EL (cell line): ENCODE measurements at regions not wholly inside any gene's neighbourhood (a gene's known extent, or its start where the extent isn't known, plus 50 kb on each side); places are given as distances from the start of the nearest gene placed in this dataset.
A peak's percentile ranks its signal among the peaks of the same experiment; 100 is the strongest.

Experiments
- DNase-seq: peaks from one replicate; pipeline ENCODE4 v3.0.0-alpha.2; 2016

DNA sequence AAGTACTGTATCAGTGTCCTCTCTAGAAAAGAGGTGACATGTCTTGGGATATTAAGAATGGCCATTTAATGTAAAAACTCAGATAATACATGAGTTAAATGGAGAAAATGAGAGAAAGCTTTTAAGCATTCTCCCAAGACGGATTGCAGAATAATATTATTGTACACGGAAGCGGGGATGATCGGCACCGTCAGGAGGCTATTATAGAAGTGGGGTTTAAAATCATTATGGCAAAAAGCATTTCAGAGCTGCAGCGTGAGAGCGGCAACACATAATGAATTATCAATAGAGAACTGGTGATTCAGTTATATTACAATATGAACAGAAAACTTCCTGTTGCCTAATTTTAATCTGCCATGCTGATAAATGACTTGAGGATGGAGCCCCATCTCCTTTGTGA, 261.7 kb upstream of the IRX3 start:
- no peak for DNase-seq

- no peak for DNase-seq
Measured at GRCh38 chr16:54547052-54547451, 260.5 kb upstream of the IRX3 start.

DNA sequence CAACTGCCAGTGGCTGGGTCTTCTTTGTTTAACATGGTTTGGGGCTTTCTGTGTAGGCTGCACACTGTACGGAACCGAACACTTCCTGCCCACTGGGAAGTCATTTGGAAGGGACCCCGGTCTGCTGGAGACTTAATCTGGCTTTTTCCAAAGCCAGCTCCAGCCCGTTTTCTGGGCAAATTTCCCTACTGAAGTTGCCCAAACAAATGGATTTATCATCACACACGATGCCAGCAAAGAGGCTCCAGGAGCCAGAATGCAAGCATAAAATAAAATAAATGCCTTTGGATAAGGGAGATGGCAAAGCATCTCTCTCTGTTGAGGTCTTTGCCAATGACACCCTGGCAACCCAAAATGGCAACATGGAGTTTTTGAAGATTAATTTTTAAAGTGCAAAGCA, 259.9 kb upstream of the IRX3 start:
- no peak for DNase-seq

DNA sequence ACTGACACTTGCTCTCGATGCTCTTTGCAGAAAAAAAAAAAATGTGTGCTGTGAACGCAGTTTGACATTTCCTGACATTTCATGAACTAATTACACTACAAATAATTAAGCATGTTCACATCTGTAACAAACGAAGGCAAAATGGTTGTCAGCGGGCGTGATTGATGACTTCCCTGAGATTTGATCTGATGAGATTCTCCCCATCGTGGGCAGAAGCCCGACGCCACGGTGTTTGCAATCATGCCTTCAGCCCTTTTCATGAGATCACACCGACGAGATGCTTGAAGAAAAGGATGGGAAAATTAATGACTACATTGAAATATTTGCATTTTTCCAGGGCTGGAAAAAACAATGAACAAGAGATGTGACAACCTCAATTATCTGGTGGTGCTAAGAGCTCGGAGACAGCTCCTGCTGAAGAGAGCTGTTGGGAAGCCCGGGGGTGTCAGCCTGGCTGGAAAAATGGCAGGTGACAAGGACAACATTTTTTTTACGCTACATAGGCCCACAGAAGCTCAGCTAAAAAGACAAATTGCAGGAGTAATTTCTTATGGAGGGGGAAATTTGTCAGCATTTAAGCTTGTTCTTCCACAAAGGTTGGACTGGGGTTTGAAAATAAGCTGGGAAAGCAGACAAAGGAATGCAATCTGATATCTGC, 259.4 kb upstream of the IRX3 start:
- DNase-seq: no peak

- DNase-seq: no peak
Measured at GRCh38 chr16:54544553-54545180, 258.1 kb upstream of the IRX3 start.

- no peak for DNase-seq
Measured at GRCh38 chr16:54542805-54543505, 256.4 kb upstream of the IRX3 start.

- no peak for DNase-seq
Measured at GRCh38 chr16:54540525-54541180, 254.1 kb upstream of the IRX3 start.

- DNase-seq: no peak
Measured at GRCh38 chr16:54538276-54538675, 251.7 kb upstream of the IRX3 start.

DNA sequence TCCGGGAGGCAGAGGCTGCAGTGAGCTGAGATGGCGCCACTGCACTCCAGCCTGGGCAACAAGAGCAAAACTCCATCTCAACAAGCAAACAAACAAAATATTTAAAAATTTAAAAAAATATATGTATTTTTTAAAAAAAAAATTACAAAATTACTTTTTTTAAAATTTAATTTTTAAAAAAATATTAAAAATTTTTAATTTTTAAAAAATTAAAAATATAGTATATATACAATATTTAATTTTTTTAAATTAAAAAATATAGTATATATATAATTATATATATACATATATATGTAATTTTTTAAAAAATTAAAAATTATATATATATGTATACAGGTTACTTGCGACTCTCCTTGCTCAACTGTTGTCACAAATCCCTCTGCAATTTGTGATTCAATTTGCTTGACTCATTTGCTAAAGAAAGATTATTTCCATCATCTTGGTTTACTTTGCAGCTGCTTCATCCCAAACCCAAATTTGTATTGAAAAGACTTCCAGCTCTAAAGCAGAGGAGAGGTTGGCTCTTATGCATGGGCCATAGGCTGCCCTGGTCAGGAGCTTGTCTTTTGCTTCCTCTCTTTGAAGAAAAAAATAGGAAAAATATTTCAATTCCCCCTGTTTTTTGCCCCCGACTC, 247.4 kb upstream of the IRX3 start:
- DNase-seq: no peak

- DNase-seq: peak; percentile 52
Measured at GRCh38 chr16:54526916-54527315, 240.3 kb upstream of the IRX3 start.

- no peak for DNase-seq
Measured at GRCh38 chr16:54526087-54526486, 239.5 kb upstream of the IRX3 start.

DNA sequence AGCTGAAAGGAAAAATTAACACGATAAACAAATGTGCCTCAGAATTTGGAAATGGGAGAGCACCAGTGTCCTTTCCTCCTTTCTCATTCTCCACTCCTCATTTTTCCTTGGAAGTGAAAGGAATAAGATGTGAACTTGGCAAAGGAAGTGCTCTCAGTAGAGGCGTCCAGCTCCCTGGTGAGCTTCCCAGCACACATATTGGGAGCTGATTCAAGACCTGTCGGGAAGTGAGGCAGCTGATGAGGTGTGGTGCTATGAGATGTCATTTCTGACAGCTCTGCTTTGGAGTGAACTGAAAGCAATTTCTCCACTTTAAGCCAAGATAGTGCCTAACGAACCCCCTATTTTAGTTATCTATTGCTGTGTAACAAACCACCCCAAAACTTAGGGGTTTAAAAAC, 238.5 kb upstream of the IRX3 start:
- DNase-seq: no peak

DNA sequence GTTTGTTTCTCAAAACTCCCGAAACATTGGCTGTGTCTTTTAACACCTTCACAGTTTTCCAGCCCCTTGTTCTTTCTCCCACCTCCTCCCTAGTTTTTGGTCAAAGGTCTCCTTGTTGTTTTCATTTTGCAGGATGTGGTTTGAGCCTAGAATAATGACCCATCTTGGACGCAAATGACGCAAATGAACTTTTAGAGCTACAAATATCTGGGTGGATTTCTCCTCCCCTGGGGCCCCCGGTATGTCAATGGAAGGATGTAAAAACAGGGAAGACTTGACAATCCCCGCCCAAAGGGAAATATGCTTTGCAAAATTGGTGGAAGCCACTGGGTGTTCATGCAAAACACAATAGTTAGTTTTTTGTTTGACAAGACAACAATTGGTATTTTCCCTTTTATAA, 236.0 kb upstream of the IRX3 start:
- no peak for DNase-seq

GRCh38 chr16:54521327-54521726, 234.7 kb upstream of the IRX3 start:
- DNase-seq: no peak

DNA sequence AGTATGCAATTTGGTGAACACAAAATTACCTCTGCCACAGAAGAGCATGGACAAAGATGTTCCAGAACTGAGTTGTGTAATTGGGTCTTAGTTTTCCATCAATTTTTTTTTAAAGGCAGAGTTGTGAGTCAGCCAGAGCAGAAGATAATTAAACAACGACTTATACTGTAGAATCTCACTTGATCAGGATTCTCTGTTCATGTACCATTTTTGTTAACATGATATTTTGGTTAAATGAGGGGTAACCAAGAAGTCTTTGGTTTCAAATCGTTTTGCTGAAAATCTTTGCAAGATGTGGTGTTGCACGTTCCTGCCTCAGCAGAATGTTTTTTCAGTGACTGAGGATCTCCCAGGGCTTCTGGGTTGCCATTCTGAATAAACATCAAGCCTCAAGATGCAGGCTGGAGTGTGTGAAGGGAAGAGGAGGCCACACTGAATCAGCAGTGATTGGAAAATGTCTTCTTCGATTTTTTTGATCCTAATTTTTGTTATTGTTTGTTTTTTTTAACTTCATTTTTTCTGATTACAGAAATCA, 232.6 kb upstream of the IRX3 start:
- DNase-seq: no peak

DNA sequence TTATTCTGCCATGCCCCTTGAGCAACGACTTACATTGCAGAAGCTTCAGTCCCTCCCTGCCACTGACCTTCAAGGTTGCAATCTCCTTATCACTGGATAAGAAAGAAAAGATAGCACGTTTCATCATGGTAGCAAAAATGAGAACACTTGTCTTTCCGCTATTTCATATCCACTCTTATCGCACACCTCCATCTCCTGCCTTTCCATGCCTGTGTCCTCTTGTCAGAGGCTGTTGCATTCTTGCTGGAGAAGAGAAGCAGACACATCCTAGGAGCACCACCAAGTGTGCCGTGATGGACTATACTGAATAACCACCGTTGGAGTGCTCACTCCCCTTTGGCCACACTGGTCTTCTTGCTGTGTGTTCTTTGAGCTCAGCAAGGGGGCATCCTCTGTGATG, 230.6 kb upstream of the IRX3 start:
- no peak for DNase-seq

DNA sequence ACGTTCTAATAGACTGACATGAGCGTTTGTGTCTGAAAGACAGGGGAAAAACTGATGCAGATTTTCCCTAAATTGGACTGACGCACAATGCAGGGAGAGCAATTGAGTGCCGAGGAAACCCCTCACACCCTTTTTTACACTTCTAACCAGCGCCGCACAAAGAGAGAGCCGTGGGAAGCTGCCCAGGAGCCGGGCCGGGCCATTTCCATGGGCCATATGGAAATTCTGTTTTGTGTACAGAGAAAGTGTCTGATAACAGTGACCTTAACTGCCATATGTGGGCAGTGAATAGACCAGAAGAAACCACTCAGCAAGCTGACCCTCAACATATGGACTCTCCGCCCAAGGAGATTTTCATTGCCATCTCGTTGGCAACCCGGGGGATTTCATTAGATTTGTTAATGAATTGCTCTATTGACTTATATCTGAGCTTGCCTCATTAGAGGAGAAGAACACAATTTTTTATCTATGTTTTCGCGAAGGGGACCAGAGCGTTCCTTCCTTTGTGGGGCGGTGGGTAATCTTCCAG, 225.9 kb upstream of the IRX3 start:
- DNase-seq: no peak

DNA sequence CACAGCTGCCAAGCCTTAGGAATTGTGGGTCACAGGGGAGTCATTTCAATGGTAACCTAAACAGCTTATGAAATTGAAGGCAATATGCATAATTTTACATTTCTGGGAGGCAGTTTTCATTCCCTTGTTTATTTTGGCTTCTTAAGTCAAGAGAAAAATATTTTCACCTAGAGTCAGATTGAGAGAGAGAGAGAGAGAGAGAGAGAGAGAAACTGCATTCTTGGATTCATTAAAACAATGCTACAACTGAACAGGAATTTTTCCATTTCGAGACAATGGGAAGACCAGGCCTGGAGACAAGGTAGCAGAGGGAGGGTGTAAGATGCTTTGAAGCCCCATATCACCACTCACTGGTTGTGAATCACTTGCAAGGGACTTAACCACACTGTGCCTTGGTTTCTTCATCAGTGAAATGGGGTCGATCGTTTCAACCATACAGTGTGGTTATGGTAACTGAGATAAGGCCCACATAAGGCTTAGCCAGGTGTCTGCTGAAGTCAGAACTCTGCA, 224.7 kb upstream of the IRX3 start:
- peak; percentile 23 for DNase-seq

DNA sequence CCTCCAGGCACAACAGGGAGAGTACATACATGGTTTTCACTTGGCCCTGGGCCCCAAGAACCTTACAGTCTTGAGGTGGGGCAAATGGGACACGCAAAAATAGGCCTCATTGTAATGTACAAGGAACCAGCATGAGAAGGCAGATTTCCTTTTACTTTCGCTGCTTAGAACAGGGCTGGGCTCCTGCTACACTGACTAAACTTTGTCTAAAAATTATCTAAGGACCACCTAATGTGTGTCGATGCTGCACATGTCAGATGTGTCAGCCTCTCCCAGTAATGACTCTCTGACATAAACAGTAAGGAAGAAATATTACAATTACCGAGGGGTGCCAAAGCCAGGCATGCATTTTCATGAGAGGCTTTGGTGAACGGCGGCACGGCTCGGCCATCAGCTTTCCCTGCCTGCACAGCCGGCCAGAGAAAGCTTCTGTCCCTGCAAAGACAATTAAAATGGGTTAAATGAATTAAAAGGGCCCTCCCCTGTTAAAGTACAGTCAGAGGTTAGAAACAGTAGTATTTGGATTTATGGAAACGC, 224.2 kb upstream of the IRX3 start:
- DNase-seq: no peak

- DNase-seq: no peak
Measured at GRCh38 chr16:54509456-54509855, 222.9 kb upstream of the IRX3 start.

DNA sequence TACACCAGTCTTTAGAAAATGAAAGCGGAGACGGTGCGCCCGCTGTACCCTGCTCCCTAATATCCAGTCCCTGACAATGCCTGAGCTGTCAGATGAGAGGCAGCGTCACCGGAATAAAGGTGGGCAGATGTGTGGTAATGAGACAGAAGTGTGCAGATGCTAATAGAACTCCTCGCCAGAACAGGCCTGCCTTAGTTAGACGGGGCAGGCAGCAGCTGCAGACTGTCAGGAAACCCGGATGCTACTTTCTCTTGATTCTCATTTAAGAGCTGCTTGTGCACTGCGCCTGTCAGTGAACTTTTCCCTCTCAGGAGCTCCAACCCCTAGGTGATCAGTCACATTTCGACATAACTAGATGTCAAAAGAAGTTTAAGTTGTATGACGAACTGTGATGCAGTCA, 221.8 kb upstream of the IRX3 start:
- DNase-seq: no peak

DNA sequence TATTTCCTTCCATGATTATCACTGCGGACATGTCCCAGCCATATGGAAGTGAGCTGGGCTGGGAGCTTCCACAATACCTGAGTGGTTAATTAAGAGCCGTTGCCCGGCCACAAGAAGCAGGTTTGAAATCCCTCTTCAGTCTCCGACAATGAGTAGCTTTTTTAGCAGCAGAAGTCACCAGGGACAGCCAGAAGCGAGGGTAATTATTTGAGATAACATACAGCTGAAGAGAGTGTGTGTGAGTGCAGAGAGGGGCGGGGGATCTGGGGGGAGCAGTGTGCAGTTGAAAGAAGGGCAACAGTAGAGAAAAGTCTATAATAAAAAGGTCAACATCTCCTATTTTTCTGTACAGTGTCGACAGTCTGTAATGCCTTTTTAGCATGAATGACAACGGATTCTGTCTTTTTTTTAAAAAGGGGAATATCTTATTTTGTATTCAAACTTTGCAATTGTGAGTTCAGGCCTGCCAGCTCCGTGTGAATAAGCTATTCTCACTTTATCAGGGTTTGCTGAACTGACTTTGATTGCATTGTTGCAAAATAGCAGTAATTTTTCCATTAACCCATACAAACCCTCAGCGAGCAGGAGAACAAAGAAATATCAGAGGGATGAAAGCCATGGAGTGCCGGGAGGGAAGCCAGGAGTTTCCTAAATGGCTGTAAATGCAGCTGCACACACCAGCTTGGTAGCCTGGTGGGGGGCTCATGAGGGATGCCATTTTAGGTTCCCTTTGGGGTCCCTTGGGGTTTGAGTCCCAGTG, 220.3 kb upstream of the IRX3 start:
- DNase-seq: no peak
